Neural progenitor cell (in vitro differentiated cells): ENCODE measurements at regions not wholly inside any gene's neighbourhood (a gene's known extent, or its start where the extent isn't known, plus 50 kb on each side); places are given as distances from the start of the nearest gene placed in this dataset.

ENCODE experiments used
- CTCF ChIP-seq: fragments of 200-600 bp; sonication (generic); IDR thresholded peaks from 2 replicates; pipeline ENCODE4 v1.5.1; 2017; ENCODE audit warnings: antibody characterized with exemption, mild to moderate bottlenecking
- EZH2 ChIP-seq: fragments of 200-600 bp; sonication (generic); IDR thresholded peaks from 2 replicates; pipeline ENCODE4 v1.6.1; 2017; ENCODE audit warnings: antibody characterized with exemption, mild to moderate bottlenecking, moderate library complexity

GRCh38 chr3:26997226-26997625 lies 372.0 kb downstream of the NEK10 start:
- no peak for TF ChIP-seq CTCF
- TF ChIP-seq EZH2: no peak
